GM12865 (cell line): ENCODE measurements at regions not wholly inside any gene's neighbourhood (a gene's known extent, or its start where the extent isn't known, plus 50 kb on each side); places are given as distances from the start of the nearest gene placed in this dataset.

ENCODE experiments used
- DNase-seq: peaks from one replicate; pipeline ENCODE4 v3.0.0; 2010; ENCODE audit warnings: low read depth
- H3K4me3 ChIP-seq: 2 replicates; pipeline ENCODE4 v1.5.1; 2011; ENCODE audit warnings: mild to moderate bottlenecking, low read depth, low read length, control low read depth
- TF ChIP-seq, protein P1 (sequence below): IDR thresholded peaks from 2 replicates; pipeline ENCODE4 v1.5.1; 2011; ENCODE audit warnings: low read length, control low read depth, low read depth, inconsistent platforms; ENCODE audit not compliant: insufficient read depth; ENCODE audit errors: missing control alignments

DNA sequence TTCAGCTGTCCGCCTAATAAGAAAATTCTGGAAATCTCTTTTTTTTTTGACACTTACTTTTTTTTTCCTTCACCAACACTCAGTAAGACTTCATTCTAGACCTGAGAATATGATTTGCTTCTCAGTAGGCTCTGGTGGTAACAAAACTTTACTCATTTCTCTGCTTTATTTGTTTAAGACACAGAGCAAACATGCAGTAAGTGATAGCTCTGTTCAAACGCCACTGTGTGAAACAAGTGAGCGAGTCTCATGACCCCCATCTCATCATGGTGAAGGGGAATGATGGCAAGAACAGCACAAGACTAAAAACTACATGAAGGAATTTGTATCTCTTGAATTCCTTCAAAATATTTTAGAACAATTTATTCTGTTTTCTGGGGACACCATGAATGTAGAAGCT is 541.6 kb upstream of the POU3F2 start:
- TF ChIP-seq, protein P1, sequence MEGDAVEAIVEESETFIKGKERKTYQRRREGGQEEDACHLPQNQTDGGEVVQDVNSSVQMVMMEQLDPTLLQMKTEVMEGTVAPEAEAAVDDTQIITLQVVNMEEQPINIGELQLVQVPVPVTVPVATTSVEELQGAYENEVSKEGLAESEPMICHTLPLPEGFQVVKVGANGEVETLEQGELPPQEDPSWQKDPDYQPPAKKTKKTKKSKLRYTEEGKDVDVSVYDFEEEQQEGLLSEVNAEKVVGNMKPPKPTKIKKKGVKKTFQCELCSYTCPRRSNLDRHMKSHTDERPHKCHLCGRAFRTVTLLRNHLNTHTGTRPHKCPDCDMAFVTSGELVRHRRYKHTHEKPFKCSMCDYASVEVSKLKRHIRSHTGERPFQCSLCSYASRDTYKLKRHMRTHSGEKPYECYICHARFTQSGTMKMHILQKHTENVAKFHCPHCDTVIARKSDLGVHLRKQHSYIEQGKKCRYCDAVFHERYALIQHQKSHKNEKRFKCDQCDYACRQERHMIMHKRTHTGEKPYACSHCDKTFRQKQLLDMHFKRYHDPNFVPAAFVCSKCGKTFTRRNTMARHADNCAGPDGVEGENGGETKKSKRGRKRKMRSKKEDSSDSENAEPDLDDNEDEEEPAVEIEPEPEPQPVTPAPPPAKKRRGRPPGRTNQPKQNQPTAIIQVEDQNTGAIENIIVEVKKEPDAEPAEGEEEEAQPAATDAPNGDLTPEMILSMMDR, result no peak
- DNase-seq, result no peak
- no peak overlapping the region for H3K4me3 ChIP-seq

DNA sequence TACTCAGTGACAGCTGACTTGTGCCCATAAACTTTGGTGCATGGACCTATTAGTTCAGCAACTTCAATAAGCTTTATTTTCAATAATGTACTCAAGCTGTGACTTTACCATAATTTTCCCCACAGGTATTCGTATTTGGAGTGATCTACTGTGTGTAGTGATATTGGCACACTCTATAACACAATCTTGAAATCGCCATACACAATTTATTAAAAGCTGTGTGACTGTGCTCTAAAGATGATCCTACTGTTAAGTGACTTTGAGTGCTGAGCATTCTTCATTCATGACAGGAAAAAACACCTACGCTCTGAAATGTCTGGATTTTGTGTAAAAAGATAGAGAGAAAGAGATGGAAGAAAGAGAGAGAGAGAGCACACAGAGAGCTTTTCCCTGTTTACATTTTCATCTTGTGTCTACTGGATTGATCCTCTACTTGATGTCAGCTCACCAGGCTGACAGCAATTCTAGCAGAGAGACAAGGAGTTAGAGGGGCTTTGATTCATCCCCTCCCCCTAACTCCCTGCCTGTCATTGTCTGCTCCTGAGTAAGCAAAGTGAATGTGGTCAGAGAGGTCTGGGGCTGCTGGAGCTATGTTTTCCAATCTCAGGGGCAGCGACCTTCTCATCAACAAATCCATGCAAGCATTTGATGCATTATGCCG is 538.7 kb upstream of the POU3F2 start:
- TF ChIP-seq, protein P1, result no peak
- no peak overlapping the region for H3K4me3 ChIP-seq
- DNase-seq, result no peak

DNA sequence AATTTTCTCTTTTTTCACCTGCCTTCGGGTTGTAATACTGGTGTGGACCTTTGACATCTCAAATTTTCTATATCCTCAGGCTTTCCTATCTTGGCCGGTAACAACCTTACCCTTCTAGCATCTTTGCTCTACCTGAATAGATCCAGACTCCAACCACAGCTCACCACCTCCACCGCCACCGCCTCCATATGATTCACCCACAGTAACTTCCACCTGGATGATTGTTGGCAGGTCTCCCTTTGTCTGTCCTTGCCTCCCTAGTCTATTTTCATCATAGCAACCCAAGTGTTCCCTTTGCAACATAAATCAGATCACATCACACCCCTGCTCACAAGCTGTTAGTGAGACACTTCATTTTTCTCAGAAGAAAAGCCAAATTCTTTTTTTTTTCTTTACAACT is 525.8 kb upstream of the POU3F2 start:
- H3K4me3 ChIP-seq, result no peak overlapping the region
- TF ChIP-seq, protein P1, result no peak
- no peak for DNase-seq

DNA sequence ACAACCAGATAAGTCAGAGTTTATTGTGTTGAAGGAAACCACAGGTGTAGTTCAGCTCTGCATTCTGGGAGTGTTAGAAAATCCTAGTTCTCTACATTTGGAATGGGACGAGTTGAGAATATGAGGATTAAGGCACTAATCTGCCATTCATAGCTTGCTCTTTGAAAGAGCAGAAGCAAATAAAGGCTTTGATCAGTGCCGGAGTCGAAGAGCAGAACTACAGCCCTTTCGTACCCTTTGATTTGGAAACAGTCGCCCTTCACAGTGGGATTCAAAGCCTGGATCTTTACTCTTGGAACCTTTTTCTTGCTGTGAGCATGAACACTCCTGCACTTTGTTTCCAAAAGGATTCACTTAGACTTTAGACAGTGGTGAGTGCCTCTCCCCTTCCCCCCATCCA is 523.9 kb upstream of the POU3F2 start:
- TF ChIP-seq, protein P1, result no peak
- DNase-seq, result no peak

DNA sequence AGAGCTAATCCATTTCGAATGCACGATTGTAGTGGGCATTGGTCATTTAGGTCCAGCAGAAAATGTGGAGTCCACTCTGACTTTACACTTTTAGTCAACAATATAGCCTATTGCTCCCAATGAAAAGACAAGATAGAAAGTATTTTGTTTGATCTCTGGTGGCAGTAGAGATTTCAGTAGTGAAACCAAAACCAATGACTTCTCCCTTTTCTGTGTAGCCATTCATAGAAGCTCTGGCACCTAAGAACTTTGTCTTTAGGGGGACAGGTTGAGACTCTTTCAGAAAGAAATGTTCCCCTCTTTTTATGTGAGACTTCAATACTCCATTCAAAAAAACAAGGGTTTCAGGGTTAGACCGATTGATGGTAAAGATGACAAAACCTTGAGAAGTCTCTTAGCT is 510.8 kb upstream of the POU3F2 start:
- TF ChIP-seq, protein P1, result no peak
- no peak overlapping the region for H3K4me3 ChIP-seq
- peak; percentile 12 for DNase-seq

More for the DNA sequence above, 523.9 kb upstream of the POU3F2 start:
- no peak overlapping the region for H3K4me3 ChIP-seq

DNA sequence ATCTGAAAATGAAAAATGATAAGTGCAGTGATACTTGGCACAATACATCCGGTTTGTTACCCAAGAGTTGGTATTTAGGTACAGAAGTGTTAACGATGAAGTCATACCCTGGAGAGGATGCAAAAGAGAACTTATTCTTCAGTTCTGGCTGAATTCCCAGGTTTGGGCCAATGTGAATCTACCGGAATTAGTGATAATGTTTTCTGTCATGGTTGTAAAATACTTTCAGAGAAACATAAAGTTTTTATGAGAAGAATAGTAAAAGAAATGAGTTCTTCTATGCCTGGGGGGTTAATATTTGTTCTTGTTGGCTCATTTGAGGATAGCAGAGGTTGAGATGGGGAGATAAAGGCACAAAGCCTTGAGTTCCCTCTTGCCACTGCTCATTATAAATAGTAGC is 509.9 kb upstream of the POU3F2 start:
- H3K4me3 ChIP-seq, result no peak overlapping the region
- TF ChIP-seq, protein P1, result no peak
- DNase-seq, result no peak

DNA sequence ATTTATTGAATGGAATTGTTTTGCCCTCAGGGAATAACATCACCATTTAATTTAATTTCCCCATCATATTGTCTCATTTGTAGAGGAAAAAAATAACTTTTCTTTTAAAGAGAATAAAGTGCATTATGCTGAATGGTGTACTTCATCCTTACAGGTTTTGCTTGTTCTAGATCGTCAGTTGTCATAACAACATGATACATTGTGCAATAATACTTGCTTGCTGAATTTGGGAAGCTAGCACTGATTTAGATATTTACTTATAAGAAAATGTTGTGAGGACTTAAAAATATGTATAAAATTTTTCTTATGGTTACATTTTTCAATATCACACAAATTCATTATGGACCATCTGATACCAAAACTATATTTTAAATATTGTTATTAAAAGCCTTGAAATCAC is 509.0 kb upstream of the POU3F2 start:
- no peak overlapping the region for H3K4me3 ChIP-seq
- TF ChIP-seq, protein P1, result no peak
- DNase-seq, result no peak
